ENCODE measurements at regions not wholly inside any gene's neighbourhood (a gene's known extent, or its start where the extent isn't known, plus 50 kb on each side); places are given as distances from the start of the nearest gene placed in this dataset.

- Histone ChIP-seq H3K36me3 (no peaks in the 10 kb centered on the region), H3K4me1 (no peaks in the 10 kb centered on the region), H3K27ac (no peak overlapping the region), H3K9me3 (no peaks in the 10 kb centered on the region), H3K4me3 (no peak overlapping the region), H3K27me3 (peaks cover 0 to 3% (median 0%) of the 10 kb centered on the region in 4 donors)
- intact Hi-C loops (cut with DNase I): no loop called here
- TF ChIP-seq CTCF (IDR thresholded peaks at IDR 0.05): no peak
- ATAC-seq: no peak
- WGBS, 2 donors: 78 to 79% methylated on average over 3 of the region's 3 CpGs
- no peak for FAIRE-seq
- no peak for DNase-seq
Measured at GRCh38 chr9:7965063-7965462, 165.5 kb upstream of the DMAC1 start.

GRCh38 chr9:7963026-7963425 is 163.4 kb upstream of the DMAC1 start:
- intact Hi-C loops (cut with DNase I): no loop called here
- no peak overlapping the region for H3K27ac ChIP-seq
- FAIRE-seq (no peak), DNase-seq (no peak), ATAC-seq (no peak)
- no peak overlapping the region for H3K4me3 ChIP-seq
- no peaks in the 10 kb centered on the region for H3K4me1 ChIP-seq
- no peak for TF ChIP-seq CTCF (IDR thresholded peaks at IDR 0.05)
- no peaks in the 10 kb centered on the region for H3K36me3 ChIP-seq
- peaks cover 0 to 3% (median 0%) of the 10 kb centered on the region in 4 donors for H3K27me3 ChIP-seq
- 40 to 49% methylated on average over 5 of the region's 5 CpGs for WGBS, 2 donors
- no peaks in the 10 kb centered on the region for H3K9me3 ChIP-seq

GRCh38 chr9:7961076-7961475 is 161.5 kb upstream of the DMAC1 start:
- Histone ChIP-seq H3K9me3 (no peaks in the 10 kb centered on the region), H3K27me3 (peaks cover 0 to 3% (median 0%) of the 10 kb centered on the region in 4 donors), H3K4me1 (no peaks in the 10 kb centered on the region), H3K36me3 (no peaks in the 10 kb centered on the region), H3K4me3 (no peak overlapping the region), H3K27ac (no peak overlapping the region)
- no peak for FAIRE-seq
- TF ChIP-seq CTCF (IDR thresholded peaks at IDR 0.05): no peak
- intact Hi-C loops (cut with DNase I): no loop called here
- 62 to 69% methylated on average over 3 of the region's 3 CpGs for WGBS, 2 donors
- ATAC-seq: no peak
- DNase-seq: no peak

- intact Hi-C loops (cut with DNase I): no loop called here
- 91 to 93% methylated on average over 4 of the region's 4 CpGs for WGBS, 2 donors
- ATAC-seq (no peak), FAIRE-seq (no peak), DNase-seq (no peak)
- Histone ChIP-seq H3K9me3 (no peaks in the 10 kb centered on the region), H3K36me3 (no peaks in the 10 kb centered on the region), H3K27me3 (peaks cover 0 to 1% (median 0%) of the 10 kb centered on the region in 4 donors), H3K4me3 (no peak overlapping the region), H3K4me1 (no peaks in the 10 kb centered on the region), H3K27ac (no peak overlapping the region)
- no peak for TF ChIP-seq CTCF (IDR thresholded peaks at IDR 0.05)
Measured at GRCh38 chr9:7960320-7961050, 160.9 kb upstream of the DMAC1 start.

- intact Hi-C loops (cut with DNase I): no loop called here
- H3K27ac ChIP-seq: no peak overlapping the region
- ATAC-seq (no peak), DNase-seq (no peak), FAIRE-seq (no peak)
- no peaks in the 10 kb centered on the region for H3K4me1 ChIP-seq
- TF ChIP-seq CTCF (IDR thresholded peaks at IDR 0.05): no peak
- H3K4me3 ChIP-seq: no peak overlapping the region
- H3K27me3 ChIP-seq: no peaks in the 10 kb centered on the region
- WGBS, 2 donors: 71 to 79% methylated on average over 2 of the region's 2 CpGs
- H3K9me3 ChIP-seq: no peaks in the 10 kb centered on the region
- H3K36me3 ChIP-seq: no peaks in the 10 kb centered on the region
Measured at GRCh38 chr9:7957803-7958202, 158.2 kb upstream of the DMAC1 start.

Measured in pancreas (tissue), 10 donors.